ENCODE measurements at regions not wholly inside any gene's neighbourhood (a gene's known extent, or its start where the extent isn't known, plus 50 kb on each side); places are given as distances from the start of the nearest gene placed in this dataset.

DNA sequence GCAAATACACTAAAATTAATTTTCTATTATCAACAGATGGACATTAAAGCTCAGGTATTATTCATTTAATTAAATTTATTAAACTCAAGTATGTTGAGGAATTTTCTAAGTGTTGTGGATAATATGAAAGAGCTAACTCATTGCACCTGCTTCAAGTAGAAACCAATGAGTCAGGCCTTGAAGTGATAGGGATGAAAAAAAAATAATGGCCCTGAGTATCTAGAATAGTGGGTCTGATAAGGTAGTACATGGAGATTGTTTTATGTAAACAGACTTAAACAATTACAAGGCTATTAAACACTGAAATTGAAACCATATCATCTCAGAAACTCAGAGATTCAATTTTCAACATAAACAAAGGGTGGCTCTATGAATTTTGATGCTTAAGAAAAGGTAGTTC, 857.1 kb upstream of the GBE1 start:
- no peak for FAIRE-seq

DNA sequence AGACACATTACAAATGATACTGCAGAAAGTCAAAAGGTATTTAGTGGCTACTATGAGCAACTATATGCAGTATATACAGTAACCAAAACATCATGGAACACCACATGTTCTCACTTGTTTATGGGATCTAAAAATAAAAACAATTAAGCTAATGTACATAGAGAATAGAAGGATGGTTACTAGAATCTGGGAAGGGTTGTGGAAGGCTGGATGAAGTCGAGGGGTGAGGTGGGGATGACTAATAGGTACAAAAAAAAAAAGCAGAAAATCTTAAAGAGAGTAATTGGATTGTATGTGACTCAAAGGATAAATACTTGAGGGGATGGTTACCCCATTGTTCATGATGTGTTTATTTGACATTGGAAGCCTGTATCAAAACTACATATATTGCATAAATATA, 848.8 kb upstream of the GBE1 start:
- Histone ChIP-seq H3K36me3 (ENCODE audit: control insufficient read depth in 2 of 2, extremely low read depth in 1 of 2, insufficient read depth in 2 of 2, low read length in 2 of 2) (no peaks in the 10 kb centered on the region), H4K20me1 (ENCODE audit: control insufficient read depth, extremely low read depth, insufficient read depth, low read length) (no peaks in the 10 kb centered on the region), H3K79me2 (ENCODE audit: control insufficient read depth, insufficient read depth, low read length) (no peaks in the 10 kb centered on the region), H3K27ac (ENCODE audit: control insufficient read depth, insufficient read depth, low read length) (no peak overlapping the region), H3K4me3 (ENCODE audit: control insufficient read depth in 2 of 3, extremely low read depth in 1 of 3, insufficient read depth in 2 of 3, low read depth in 1 of 3, low read length in 3 of 3) (no peak overlapping the region), H3K4me2 (ENCODE audit: control insufficient read depth, extremely low read depth, insufficient read depth, low read depth, low read length) (no peak overlapping the region), H3K9me3 (ENCODE audit: control insufficient read depth, low read depth, low read length) (no peaks in the 10 kb centered on the region), H3K9ac (ENCODE audit: control insufficient read depth, extremely low read depth, insufficient read depth, low read length) (no peak overlapping the region), H3K9me1 (ENCODE audit: control insufficient read depth, extremely low read depth, insufficient read depth, low read length) (no peaks in the 10 kb centered on the region), H2AFZ (ENCODE audit: control insufficient read depth, low read length) (no peak overlapping the region), H3K4me1 (ENCODE audit: control insufficient read depth, extremely low read depth, insufficient read depth, low read length) (no peaks in the 10 kb centered on the region), H3K27me3 (ENCODE audit: control insufficient read depth, extremely low read depth, insufficient read depth, low read length) (no peaks in the 10 kb centered on the region)
- FAIRE-seq = no peak
- TF ChIP-seq, protein P1, sequence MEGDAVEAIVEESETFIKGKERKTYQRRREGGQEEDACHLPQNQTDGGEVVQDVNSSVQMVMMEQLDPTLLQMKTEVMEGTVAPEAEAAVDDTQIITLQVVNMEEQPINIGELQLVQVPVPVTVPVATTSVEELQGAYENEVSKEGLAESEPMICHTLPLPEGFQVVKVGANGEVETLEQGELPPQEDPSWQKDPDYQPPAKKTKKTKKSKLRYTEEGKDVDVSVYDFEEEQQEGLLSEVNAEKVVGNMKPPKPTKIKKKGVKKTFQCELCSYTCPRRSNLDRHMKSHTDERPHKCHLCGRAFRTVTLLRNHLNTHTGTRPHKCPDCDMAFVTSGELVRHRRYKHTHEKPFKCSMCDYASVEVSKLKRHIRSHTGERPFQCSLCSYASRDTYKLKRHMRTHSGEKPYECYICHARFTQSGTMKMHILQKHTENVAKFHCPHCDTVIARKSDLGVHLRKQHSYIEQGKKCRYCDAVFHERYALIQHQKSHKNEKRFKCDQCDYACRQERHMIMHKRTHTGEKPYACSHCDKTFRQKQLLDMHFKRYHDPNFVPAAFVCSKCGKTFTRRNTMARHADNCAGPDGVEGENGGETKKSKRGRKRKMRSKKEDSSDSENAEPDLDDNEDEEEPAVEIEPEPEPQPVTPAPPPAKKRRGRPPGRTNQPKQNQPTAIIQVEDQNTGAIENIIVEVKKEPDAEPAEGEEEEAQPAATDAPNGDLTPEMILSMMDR (optimal IDR thresholded peaks at IDR 0.05 in 1 of 3, IDR thresholded peaks at IDR 0.05 in 1 of 3, conservative IDR thresholded peaks at IDR 0.05 in 1 of 3; ENCODE audit: extremely low read depth in 1 of 3, insufficient read depth in 2 of 3, low read length in 3 of 3) = no peak
- TF ChIP-seq EZH2 (IDR thresholded peaks at IDR 0.05; ENCODE audit: low read length) = no peak
- DNase-seq (ENCODE audit: low read depth, low spot score) = peak; percentile 2
- dilution Hi-C loops (cut with MboI; ENCODE audit: extremely low pct_ligation_motif_present, low sequenced_read_pairs) = no loop called here

More for the DNA sequence above, 857.1 kb upstream of the GBE1 start:
- no peaks in the 10 kb centered on the region for H3K9me1 ChIP-seq (ENCODE audit: control insufficient read depth, extremely low read depth, insufficient read depth, low read length)
- H3K4me1 ChIP-seq (ENCODE audit: control insufficient read depth, extremely low read depth, insufficient read depth, low read length) = no peaks in the 10 kb centered on the region
- no peak overlapping the region for H3K27ac ChIP-seq (ENCODE audit: control insufficient read depth, insufficient read depth, low read length)
- no peak overlapping the region for H3K4me2 ChIP-seq (ENCODE audit: control insufficient read depth, extremely low read depth, insufficient read depth, low read depth, low read length)
- no peak overlapping the region for H3K4me3 ChIP-seq (ENCODE audit: control insufficient read depth in 2 of 3, extremely low read depth in 1 of 3, insufficient read depth in 2 of 3, low read depth in 1 of 3, low read length in 3 of 3)
- no peaks in the 10 kb centered on the region for H3K27me3 ChIP-seq (ENCODE audit: control insufficient read depth, extremely low read depth, insufficient read depth, low read length)
- no peaks in the 10 kb centered on the region for H3K36me3 ChIP-seq (ENCODE audit: control insufficient read depth in 2 of 2, extremely low read depth in 1 of 2, insufficient read depth in 2 of 2, low read length in 2 of 2)
- no peak for TF ChIP-seq EZH2 (IDR thresholded peaks at IDR 0.05; ENCODE audit: low read length)
- H2AFZ ChIP-seq (ENCODE audit: control insufficient read depth, low read length) = no peak overlapping the region
- no peaks in the 10 kb centered on the region for H3K79me2 ChIP-seq (ENCODE audit: control insufficient read depth, insufficient read depth, low read length)
- no peaks in the 10 kb centered on the region for H3K9me3 ChIP-seq (ENCODE audit: control insufficient read depth, low read depth, low read length)
- dilution Hi-C loops (cut with MboI; ENCODE audit: extremely low pct_ligation_motif_present, low sequenced_read_pairs) = no loop called here
- no peak for DNase-seq (ENCODE audit: low read depth, low spot score)
- H3K9ac ChIP-seq (ENCODE audit: control insufficient read depth, extremely low read depth, insufficient read depth, low read length) = no peak overlapping the region
- H4K20me1 ChIP-seq (ENCODE audit: control insufficient read depth, extremely low read depth, insufficient read depth, low read length) = no peaks in the 10 kb centered on the region

DNA sequence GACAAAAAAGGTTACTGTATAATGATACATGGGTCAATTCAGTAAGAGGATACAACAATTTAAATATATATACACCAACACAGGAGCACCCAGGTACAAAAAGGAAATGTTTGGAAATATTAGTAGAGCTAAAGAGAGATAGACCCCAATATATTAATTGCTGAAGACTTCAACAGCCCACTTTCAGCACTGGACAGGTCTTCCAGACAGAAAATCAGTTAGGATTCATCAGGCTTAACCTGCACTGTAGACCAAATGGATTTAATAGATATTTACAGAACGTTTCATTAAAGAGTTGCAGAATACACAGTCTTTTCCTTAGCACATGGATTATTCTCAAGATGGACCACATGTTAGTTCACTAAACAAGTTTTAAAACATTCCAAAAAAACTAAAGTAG, 845.9 kb upstream of the GBE1 start:
- Histone ChIP-seq H3K27me3 (ENCODE audit: control insufficient read depth, extremely low read depth, insufficient read depth, low read length) (no peaks in the 10 kb centered on the region), H3K4me1 (ENCODE audit: control insufficient read depth, extremely low read depth, insufficient read depth, low read length) (no peaks in the 10 kb centered on the region), H3K27ac (ENCODE audit: control insufficient read depth, insufficient read depth, low read length) (no peak overlapping the region), H3K9me1 (ENCODE audit: control insufficient read depth, extremely low read depth, insufficient read depth, low read length) (no peaks in the 10 kb centered on the region), H3K9ac (ENCODE audit: control insufficient read depth, extremely low read depth, insufficient read depth, low read length) (no peak overlapping the region), H2AFZ (ENCODE audit: control insufficient read depth, low read length) (no peak overlapping the region), H3K4me3 (ENCODE audit: control insufficient read depth in 2 of 3, extremely low read depth in 1 of 3, insufficient read depth in 2 of 3, low read depth in 1 of 3, low read length in 3 of 3) (no peak overlapping the region), H3K36me3 (ENCODE audit: control insufficient read depth in 2 of 2, extremely low read depth in 1 of 2, insufficient read depth in 2 of 2, low read length in 2 of 2) (no peaks in the 10 kb centered on the region), H3K79me2 (ENCODE audit: control insufficient read depth, insufficient read depth, low read length) (no peaks in the 10 kb centered on the region), H3K9me3 (ENCODE audit: control insufficient read depth, low read depth, low read length) (no peaks in the 10 kb centered on the region), H3K4me2 (ENCODE audit: control insufficient read depth, extremely low read depth, insufficient read depth, low read depth, low read length) (no peak overlapping the region), H4K20me1 (ENCODE audit: control insufficient read depth, extremely low read depth, insufficient read depth, low read length) (no peaks in the 10 kb centered on the region)
- dilution Hi-C loops (cut with MboI; ENCODE audit: extremely low pct_ligation_motif_present, low sequenced_read_pairs) = no loop called here
- FAIRE-seq (no peak), DNase-seq (ENCODE audit: low read depth, low spot score) (no peak)
- TF ChIP-seq, protein P1 (optimal IDR thresholded peaks at IDR 0.05 in 1 of 3, IDR thresholded peaks at IDR 0.05 in 1 of 3, conservative IDR thresholded peaks at IDR 0.05 in 1 of 3; ENCODE audit: extremely low read depth in 1 of 3, insufficient read depth in 2 of 3, low read length in 3 of 3) = no peak
- no peak for TF ChIP-seq EZH2 (IDR thresholded peaks at IDR 0.05; ENCODE audit: low read length)

All from keratinocyte (primary cell).